Activated T-cell treated with anti-CD3 and anti-CD28 coated beads for 48 hours (primary cell): ENCODE measurements at regions not wholly inside any gene's neighbourhood (a gene's known extent, or its start where the extent isn't known, plus 50 kb on each side); places are given as distances from the start of the nearest gene placed in this dataset.

ENCODE experiments used
- DNase-seq: peaks from one replicate; pipeline ENCODE4 v3.0.0-alpha.2; 2020; ENCODE audit warnings: low read depth

- DNase-seq, result no peak
These were observed 113.1 kb upstream of the GPC1 start for GRCh38 chr2:240322231-240322955.

- no peak for DNase-seq
These were observed 112.5 kb upstream of the GPC1 start for GRCh38 chr2:240322991-240323390.

DNA sequence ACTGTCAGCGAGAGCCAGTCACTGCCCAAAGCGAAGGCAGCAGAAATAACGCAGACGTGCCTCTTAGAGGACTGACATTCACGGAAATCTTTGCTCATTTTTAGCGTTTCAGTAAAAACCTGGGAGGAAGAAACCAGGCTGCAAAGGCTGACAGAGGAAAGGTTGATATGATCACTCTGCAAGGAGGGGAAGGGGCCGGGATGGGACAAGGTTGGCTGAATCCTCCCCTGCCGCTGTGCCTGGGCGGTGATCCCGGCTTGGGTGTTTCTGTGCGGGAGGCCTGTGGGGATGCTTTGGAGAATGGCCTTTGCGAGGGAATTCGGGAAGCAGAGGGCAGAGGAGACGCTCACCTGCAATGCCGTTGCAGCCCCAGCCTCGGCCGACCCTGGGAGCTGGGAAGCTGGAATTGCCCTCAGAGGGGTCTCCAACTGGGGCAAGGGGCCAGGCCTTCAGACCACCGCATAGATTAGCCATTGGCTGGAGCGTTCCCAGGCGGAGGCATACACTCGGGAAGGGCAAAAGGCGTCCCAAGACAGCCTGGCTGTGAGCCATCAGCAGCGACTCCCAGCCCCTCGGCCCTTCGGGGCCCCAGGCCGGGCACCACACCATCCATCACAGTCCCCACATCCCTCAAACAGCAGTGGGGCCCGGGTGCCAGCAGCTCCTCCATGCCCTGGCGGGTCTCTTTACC lies 111.7 kb upstream of the GPC1 start:
- no peak for DNase-seq

DNA sequence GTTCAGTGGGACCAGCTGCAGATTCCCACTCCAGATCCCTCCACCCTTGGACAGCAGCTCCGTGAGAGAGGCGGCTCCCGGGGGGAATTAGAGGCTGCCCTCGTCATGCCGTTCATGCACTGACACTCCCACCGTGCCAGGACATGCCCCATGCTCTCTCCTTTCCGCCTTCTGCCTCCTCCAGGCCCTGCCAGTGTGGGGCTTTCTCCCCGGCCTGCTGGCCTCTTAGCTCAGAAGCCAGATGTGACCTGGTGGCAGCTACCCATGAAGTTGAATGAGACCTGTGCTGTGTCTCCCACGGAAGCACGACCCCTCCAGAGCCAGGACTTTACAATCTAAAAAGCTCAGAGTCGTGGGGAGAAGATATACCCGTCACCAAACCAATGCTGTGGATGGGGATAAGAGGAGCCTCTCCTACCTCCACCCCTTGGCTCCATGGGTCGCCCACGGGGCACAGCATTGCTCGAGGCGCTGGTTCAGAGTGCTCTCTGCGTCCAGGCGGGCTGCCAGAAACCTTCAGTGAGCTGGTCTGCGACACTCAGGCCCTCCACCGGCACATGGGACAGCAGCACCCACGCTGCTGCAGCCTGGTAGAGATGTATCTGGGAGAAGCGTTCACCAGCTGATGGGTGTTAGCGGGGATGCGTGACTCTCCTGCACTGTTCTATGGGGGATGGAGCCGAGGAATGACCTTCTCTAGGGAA lies 111.0 kb upstream of the GPC1 start:
- DNase-seq, result no peak

GRCh38 chr2:240325016-240326007 lies 110.2 kb upstream of the GPC1 start:
- DNase-seq, result no peak

DNA sequence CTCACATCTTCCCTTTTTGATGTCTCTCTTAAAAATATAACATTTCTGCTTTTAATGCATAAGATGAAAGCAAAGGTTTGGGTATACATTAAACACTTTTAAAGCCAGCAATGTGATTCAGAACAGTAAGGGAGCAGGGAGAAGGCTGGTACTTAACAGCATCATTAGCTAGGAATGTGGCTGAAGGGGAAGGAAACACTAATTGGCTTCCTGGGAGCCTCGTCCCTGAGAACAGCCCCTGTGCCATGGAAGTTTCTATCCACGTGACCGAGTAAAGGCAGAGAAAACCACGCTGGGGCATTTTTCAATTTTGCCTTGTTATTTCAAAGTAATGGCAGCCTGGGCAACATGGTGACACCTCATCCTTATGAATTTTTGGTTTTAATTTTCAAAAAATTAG lies 109.2 kb upstream of the GPC1 start:
- DNase-seq, result no peak

DNA sequence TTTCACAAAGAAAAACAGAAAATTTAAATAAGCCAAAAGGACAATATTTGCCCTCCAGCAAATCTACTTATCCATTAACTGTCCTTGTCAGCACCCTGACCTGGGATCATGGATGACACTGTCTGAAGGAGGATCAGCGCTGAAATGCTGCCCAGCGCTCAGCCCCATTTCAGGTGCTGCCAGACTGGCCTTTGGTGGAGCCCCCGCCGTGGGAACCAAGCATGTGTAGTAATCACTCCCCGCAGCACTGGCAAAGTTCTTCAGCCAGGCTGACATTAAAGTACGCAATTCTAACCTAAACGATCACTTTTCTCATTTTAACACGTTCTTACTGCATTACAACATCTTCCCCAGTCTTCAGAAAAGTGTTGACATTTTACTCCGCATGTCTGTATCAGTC lies 108.6 kb upstream of the GPC1 start:
- no peak for DNase-seq

- no peak for DNase-seq
These were observed 107.9 kb upstream of the GPC1 start for GRCh38 chr2:240327566-240327965.

- DNase-seq, result no peak
These were observed 106.9 kb upstream of the GPC1 start for GRCh38 chr2:240328526-240328925.

DNA sequence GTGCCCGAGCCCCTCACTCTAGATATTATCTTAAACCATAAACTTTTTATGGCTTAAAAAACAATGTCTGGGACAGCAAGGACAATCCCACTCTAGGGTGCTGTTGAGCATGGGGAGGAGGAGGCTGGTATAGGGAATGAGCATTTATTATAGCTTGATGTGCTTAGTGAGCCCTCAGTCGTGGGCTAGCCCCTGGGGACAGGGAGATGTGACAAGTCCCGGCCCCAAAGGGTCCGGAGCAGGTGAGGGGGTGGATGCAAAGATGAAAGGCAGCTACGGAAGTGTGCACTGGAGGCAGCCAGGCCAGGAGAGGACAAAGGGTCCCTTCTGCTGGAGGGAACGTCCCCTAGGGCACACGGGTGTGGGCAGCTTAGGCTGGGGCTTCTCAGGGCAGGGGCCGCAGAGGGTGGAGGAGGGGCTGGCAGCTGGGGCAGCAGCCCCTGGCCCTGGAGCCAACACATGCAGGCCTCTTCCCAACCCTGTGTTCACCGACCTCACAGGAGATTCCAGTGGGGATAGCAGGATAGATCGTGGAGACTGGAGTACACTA lies 106.3 kb upstream of the GPC1 start:
- DNase-seq, result no peak

DNA sequence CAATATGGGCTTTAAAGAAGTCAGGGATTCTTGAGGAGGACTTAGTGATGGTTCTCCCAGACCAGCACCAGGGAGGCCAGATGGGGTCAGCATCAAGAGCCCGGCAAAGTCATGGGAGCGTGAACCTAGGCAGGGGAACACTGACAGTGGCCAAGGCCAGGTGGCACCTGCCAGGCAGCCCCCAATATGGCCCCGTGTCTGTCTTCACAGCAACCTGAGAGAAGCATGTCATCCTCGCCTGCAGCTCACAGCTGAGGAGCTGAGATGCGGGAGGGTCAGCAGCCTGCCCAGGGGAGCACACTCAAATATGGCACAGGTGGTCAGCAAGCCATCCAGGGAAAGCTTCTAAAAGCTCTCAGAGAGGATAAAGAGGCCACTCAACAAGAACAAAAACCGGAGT lies 105.7 kb upstream of the GPC1 start:
- no peak for DNase-seq

DNA sequence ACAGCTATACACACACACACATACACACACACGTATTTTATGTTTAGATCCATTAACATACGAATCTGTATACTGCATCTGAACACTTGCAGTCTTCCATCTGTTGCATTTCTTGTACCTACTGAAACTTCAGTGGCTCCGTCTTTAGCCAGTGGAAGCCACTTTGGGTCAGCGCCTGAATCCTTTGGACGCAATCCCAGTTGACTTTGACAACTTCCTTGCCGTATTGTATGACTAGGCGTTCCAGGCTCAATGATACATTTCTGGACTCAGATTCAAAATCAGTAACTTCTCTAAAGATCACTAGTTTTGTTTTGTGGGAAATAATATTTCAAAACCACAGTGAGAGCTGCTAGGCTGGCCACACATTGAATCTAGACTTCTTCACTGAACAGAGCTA lies 101.5 kb upstream of the GPC1 start:
- no peak for DNase-seq

- DNase-seq, result no peak
These were observed 100.4 kb upstream of the GPC1 start for GRCh38 chr2:240335061-240335460.

GRCh38 chr2:240336820-240337427 lies 98.5 kb upstream of the GPC1 start:
- DNase-seq, result no peak

GRCh38 chr2:240338274-240338673 lies 97.2 kb upstream of the GPC1 start:
- DNase-seq, result no peak

DNA sequence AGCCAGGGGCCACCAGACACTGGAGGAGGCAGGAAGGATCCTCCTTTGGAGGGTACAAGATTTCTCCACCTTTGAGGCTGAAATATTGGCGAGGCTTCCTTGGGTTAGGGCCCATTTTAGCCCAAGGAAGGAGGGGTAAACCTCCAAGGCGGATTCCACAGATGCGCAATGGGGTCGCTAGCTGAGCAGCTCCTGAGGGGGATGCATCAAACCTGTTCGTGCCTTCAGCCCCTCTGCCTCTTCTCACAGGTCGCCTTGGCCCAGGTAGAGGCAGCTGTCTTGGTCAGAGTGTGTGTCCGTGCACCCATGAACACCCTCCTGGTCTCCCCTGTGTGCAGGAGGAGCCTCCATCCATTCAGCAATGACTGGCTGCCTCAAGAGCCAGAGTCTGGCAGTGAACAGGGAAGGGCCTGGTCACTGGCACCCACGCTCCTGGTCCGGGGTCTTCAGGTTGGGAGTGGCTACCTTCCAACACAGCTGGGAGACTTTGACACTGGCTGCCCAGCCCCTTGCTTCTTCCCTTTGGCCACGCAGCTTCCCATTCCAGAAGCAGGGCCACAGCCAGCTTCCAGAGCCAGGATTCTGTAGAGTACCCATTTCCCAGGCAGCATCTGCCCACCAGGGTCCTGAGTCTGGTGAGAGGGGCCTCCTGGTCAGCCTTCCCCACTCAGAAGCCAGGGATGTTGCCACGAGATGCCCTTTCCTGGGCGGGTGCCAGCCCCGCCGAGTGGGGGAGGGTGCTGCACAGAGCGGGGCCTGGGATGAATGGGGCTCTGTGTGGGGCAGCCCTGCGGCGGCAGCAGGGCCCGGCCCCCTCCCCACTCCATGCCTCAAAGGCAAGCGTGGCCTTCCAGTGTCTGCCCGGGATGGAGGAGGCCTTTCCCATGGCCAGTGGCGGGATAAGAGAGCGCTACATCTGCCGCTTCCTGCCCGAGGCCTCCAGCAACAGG lies 95.8 kb upstream of the GPC1 start:
- DNase-seq, result no peak

DNA sequence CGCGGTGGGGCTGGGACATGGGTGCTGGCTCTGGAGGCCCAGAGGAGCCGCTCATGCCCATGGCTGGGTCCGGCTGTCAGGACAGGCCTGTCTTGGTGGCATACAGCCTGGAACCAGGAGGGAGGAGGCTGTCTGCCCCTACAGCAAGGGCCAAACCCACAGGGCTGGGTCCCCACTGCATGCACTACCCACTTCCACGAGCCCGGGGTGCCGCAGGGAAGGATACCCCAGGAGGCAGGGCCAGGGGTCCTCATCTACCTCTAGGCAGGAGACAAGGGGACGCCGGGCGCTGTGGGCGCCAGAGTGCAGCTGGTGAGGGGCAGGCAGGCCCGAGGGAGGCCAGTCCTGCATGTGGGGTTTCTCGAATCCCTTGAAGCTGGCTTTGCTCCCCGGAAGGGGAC lies 95.1 kb upstream of the GPC1 start:
- no peak for DNase-seq

DNA sequence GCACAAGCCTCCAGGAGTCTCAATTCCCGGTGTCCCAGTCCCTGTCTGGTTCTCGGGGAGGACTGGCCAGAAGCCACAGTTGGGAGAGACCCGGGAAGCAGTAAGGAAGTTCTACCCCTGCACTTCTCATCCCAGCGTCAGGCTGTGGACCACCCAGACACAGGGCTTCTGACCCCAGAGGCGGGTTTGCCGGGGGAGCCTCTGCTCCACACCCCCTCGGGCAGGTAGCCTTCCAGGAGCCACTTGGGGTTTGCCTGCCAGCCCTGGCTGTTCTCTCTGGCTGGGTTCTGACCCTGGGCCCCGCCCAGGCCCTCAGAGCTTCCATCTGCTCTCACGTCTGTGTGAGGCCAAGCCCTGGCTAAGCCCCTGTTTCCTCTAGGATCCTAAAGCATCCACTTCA lies 94.4 kb upstream of the GPC1 start:
- DNase-seq, result no peak

DNA sequence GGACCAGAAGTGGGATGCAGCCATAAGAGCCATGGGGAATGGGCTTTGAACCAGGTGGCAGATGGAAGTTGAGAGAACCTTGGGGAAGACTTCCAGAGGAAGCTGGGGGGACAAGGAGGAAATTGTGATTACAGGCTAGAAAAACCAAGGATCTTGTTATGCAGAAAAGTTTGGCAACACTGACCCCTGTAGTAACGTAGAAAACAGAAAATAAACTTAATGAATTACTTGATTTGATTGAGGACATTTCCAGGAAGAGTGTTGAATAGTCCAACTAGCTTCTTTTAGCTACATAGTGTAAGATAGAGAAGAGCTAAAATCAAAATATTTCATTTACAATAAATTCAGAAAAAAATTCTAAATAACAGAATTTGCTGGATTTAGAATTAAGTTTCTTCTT lies 91.9 kb upstream of the GPC1 start:
- DNase-seq, result no peak

- DNase-seq, result no peak
These were observed 90.6 kb upstream of the GPC1 start for GRCh38 chr2:240344904-240345303.
